ENCODE measurements at regions not wholly inside any gene's neighbourhood (a gene's known extent, or its start where the extent isn't known, plus 50 kb on each side); places are given as distances from the start of the nearest gene placed in this dataset.

GRCh38 chr12:11500188-11500860, 105.0 kb upstream of the PRB2 start:
- ChIA-PET CTCF (interaction anchor here (0.6 to 1.1 kb wide), 3 partner anchors 80 to 729 kb away, joined by 3 to 4 read pairs (median 3); no protein-coding TSS in a partner anchor), POLR2A (ENCODE audit: low non-redundant PET) (no interaction called here)
- peak; percentile 82 for DNase-seq (ENCODE audit: low spot score)
- H3K27ac ChIP-seq = no peak overlapping the region
- TF ChIP-seq CTCF (conservative IDR thresholded peaks at IDR 0.05; ENCODE audit: low read depth) = no peak

GRCh38 chr12:11500861-11501230, 105.5 kb upstream of the PRB2 start:
- CTCF ChIA-PET = interaction anchor here (0.6 to 1.1 kb wide), 2 partner anchors 468 to 730 kb away, joined by 3 to 4 read pairs; no protein-coding TSS in a partner anchor
- no peak for DNase-seq (ENCODE audit: low spot score)
- POLR2A ChIA-PET (ENCODE audit: low non-redundant PET) = no interaction called here
- TF ChIP-seq CTCF (conservative IDR thresholded peaks at IDR 0.05; ENCODE audit: low read depth) = no peak
- no peak overlapping the region for H3K27ac ChIP-seq

- ChIA-PET POLR2A (ENCODE audit: low non-redundant PET) (no interaction called here), CTCF (interaction anchor here (0.6 to 0.9 kb wide), 3 partner anchors 70 to 525 kb away, joined by 3 to 5 read pairs (median 4); no protein-coding TSS in a partner anchor)
Observed at GRCh38 chr12:11508699-11509098, 113.3 kb upstream of the PRB2 start.

GRCh38 chr12:11509326-11509725, 114.0 kb upstream of the PRB2 start:
- no peak for TF ChIP-seq CTCF (conservative IDR thresholded peaks at IDR 0.05; ENCODE audit: low read depth)
- DNase-seq (ENCODE audit: low spot score) = no peak
- ChIA-PET POLR2A (ENCODE audit: low non-redundant PET) (no interaction called here), CTCF (interaction anchor here (0.5 to 0.9 kb wide), 2 partner anchors 21 to 114 kb away, joined by 4 to 5 read pairs; no protein-coding TSS in a partner anchor)
- H3K27ac ChIP-seq = no peak overlapping the region

More at GRCh38 chr12:11508699-11509098, 113.3 kb upstream of the PRB2 start:
- TF ChIP-seq CTCF (conservative IDR thresholded peaks at IDR 0.05; ENCODE audit: low read depth) = no peak
- DNase-seq (ENCODE audit: low spot score) = no peak
- no peak overlapping the region for H3K27ac ChIP-seq

- H3K27ac ChIP-seq = no peak overlapping the region
- DNase-seq (ENCODE audit: low spot score) = no peak
- ChIA-PET CTCF (interaction anchor here (0.6 kb wide), 2 partner anchors 113 to 739 kb away, joined by 4 read pairs; no protein-coding TSS in a partner anchor), POLR2A (ENCODE audit: low non-redundant PET) (no interaction called here)
- no peak for TF ChIP-seq CTCF (conservative IDR thresholded peaks at IDR 0.05; ENCODE audit: low read depth)
Observed at GRCh38 chr12:11510671-11511070, 115.3 kb upstream of the PRB2 start.

GRCh38 chr12:11513288-11513687, 117.9 kb upstream of the PRB2 start:
- peak; percentile 17 for DNase-seq (ENCODE audit: low spot score)
- ChIA-PET POLR2A (ENCODE audit: low non-redundant PET) (no interaction called here), CTCF (interaction anchor here (0.6 kb wide), 1 partner anchor 713 kb away, joined by 3 read pairs; no protein-coding TSS in a partner anchor)
- no peak for TF ChIP-seq CTCF (conservative IDR thresholded peaks at IDR 0.05; ENCODE audit: low read depth)
- H3K27ac ChIP-seq = no peak overlapping the region
